ENCODE measurements at regions not wholly inside any gene's neighbourhood (a gene's known extent, or its start where the extent isn't known, plus 50 kb on each side); places are given as distances from the start of the nearest gene placed in this dataset.

DNA sequence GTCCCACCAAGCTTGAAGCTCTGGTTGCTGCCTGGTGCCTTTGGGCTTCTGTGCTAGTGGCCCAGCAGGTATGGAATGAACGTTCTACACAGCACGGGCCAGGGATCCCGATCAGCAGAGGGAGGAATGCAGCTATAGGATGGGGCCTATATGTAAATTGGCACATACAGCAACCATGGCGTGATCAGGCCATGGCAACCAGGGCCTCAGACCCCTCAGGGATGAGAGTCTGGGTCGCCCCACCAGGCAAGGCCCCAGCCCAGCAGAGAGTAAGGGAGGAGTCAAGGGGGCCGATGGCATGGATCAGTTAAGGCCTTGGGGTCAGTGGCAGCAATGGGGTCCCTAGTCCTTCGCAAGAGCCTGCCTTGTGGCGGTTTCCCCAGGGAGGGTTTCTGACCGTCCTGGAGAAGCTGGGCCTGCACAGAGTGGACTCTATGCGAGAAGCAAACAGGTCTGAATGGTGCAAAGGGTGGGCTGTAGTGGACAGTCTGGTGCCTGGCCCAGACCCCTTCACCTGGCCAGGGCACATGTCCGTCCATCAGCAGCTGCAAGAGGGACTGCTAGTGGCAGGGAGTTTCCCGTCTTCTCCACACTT, 98.2 kb upstream of the SLC22A11 start:
- no peak for DNase-seq (ENCODE audit: low read depth)

GRCh38 chr11:64458997-64459396, 96.7 kb upstream of the SLC22A11 start:
- no peak for DNase-seq (ENCODE audit: low read depth)

DNA sequence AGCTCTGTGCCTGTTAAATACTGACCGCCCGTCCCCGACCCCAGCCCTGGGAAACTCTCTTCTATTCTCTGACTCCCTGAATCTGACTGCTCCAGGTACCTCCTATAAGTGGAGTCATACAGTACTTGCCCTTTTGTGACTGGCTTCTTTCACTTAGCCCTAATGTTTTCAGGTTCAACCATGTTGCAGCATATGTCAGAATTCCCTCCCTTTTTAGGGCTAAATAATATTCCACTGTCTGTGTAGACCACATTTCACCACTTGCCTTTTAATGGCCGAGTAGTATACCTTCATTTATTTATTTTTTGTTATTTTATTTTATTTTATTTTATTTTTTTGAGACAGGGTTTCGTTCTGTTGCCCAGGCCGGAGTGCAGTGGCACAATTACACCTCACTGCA, 96.1 kb upstream of the SLC22A11 start:
- DNase-seq (ENCODE audit: low read depth) = no peak

- DNase-seq (ENCODE audit: low read depth) = no peak
Observed at GRCh38 chr11:64461081-64461480, 94.7 kb upstream of the SLC22A11 start.

GRCh38 chr11:64466115-64466718, 89.5 kb upstream of the SLC22A11 start:
- DNase-seq (ENCODE audit: low read depth) = no peak

GRCh38 chr11:64469288-64469687, 86.5 kb upstream of the SLC22A11 start:
- no peak for DNase-seq (ENCODE audit: low read depth)

GRCh38 chr11:64472593-64473455, 82.9 kb upstream of the SLC22A11 start:
- DNase-seq (ENCODE audit: low read depth) = no peak

DNA sequence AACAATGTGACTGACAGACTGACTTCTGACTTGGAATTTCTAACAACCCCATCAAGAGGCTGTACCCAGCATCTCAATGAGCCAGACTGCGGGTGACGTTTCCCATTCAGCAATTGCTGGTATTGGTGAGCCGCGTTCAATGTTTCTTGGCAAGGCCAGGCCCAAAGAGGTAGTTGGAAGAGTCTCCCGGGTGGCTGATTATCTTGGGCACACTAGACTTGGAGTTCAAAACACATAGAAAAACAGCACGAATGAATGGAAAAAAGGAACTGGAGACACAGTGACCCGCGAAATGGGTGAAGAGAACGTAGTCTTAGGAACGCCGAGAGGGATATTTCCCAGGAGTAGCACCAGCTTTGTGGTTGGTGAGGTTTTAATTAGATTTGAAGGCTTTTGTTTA, 81.1 kb upstream of the SLC22A11 start:
- DNase-seq (ENCODE audit: low read depth) = no peak

GRCh38 chr11:64475145-64475544, 80.6 kb upstream of the SLC22A11 start:
- DNase-seq (ENCODE audit: low read depth) = no peak

GRCh38 chr11:64476881-64477280, 78.9 kb upstream of the SLC22A11 start:
- DNase-seq (ENCODE audit: low read depth) = no peak

DNA sequence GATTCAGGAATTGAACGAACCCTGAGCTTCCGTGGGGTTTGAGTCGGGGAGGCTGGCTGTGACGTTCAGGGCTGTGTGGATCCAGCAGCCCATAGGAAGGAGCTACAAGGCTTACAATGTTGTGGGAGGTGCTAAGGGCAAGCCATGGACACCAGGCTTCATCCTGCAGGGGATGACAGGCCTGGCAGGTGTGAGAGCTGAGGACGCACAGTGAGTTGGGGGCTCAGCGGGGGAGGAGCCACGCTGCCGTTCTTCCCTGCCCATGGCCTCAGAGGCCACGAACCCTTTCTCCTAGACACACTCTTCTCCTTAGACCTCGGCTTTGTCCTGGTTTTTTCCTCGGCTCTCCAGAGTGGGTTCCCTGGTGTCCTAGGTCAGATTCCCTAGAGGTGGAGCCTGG, 78.1 kb upstream of the SLC22A11 start:
- DNase-seq (ENCODE audit: low read depth) = no peak

DNA sequence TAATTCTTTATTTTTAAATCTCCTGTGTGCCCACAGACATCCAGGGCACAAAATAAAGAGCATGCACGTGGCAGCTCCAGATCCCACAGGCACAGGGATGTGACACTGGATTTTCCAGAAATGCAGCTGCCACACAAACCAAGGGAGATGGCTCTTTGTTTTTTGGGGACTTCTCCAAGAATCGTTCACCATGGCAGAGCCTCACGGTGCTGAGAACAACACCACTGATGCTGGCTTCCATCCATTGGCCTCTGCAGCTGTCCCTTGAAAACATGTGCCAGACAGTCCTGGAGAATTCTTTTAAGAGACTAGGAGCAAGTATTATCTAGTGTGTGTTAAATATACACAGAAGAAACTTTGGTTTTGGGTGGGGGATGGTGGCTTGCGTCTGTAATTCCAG, 73.2 kb upstream of the SLC22A11 start:
- DNase-seq (ENCODE audit: low read depth) = no peak

GRCh38 chr11:64484191-64485022, 71.3 kb upstream of the SLC22A11 start:
- no peak for DNase-seq (ENCODE audit: low read depth)

DNA sequence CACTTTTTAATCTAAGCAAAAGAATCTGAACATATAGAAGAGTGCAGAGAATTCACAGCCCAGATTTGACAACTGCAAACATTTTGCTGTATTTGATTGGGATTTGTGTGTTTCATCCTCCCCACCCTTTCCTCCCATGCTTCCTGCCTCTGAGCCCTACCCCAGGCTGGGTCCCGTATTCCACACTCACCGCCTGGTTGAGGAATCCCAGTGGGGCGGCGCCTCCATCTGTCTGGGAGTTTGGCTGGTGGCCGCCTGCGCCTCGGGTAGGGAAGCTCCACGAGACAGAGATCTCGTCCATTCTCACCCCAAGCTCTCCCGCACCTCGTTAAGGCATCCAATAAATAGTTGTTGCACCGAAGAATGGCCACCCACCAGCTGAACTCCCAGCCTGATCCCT, 70.7 kb upstream of the SLC22A11 start:
- no peak for DNase-seq (ENCODE audit: low read depth)

DNA sequence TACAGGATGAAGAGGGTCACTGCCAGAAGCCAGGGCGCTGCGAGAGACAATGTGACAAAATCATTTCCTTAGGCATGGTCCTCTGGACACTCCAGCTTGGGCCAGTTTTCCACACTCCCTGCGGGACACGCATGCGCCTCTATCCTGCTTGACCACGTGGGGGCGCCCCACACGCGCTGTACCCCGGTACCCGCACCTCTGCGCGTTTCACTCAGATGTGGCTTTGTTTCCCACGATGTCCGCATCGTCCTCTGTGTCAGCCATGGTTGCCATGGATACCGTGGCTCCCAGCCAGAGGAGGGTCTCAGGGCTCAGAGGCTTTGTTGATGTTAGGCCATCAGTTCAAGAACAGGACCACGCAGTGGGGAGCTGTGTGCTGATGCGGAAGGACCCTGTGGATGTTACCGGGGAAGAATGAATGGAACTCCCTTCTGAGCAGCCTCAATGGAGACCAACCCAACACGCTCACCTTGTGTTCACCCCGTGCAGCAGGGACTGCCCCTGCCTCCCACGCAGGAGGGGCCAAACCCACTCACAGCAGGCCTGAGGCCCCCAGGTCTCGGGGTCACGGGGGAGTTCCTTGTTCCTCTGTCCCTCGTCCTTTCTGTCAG, 65.8 kb upstream of the SLC22A11 start:
- peak; percentile 21 for DNase-seq (ENCODE audit: low read depth)

DNA sequence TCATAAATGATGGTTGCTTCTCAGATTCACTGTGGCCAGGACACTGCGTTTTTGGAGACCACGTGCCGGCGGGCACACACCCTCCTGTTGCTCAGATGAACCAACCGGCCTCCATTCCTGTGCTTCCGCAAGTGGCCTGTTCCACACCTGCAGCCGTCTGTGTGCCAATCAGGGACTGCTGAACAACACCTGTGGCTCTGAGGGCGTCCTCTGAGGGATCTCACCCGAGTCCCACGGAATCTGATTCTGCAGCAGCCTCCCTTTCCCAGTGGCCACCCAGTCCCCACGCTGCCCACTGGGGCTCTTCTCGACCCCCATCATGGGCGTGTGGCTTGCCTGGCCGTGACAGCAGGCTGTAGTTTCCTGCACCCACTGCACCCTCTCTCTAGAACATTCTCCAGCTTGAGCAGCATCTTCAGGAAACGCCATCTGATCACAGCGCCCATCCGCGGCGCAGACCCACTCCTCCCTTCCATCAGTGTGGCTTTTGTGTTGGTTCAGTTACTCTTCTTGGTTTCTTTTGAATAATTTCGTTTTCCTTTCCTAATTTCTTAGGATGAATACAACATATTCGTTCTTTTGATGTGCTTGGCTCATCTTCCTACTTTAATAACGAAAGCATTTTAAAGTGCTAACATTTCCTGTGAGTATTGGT, 65.1 kb upstream of the SLC22A11 start:
- no peak for DNase-seq (ENCODE audit: low read depth)

GRCh38 chr11:64492561-64492960, 63.2 kb upstream of the SLC22A11 start:
- no peak for DNase-seq (ENCODE audit: low read depth)

DNA sequence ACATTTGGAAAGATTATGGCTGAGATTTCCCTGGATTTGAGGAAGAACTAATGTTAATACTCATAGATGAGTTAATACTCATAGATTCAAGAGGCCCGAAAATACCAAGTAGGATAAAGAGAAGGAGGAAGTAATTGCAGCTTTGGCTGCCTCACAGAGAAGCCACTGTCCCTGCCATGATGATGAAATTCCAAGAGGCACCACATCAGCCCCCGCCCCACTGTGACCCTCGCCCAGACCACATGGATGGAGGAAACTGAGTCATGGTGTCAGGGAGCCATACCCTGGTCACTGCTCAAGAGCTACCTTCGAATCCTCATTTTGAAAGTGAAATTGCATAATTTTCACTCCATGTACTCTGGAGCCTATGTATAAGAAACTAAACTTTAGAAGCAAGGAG, 57.6 kb upstream of the SLC22A11 start:
- DNase-seq (ENCODE audit: low read depth) = no peak

DNA sequence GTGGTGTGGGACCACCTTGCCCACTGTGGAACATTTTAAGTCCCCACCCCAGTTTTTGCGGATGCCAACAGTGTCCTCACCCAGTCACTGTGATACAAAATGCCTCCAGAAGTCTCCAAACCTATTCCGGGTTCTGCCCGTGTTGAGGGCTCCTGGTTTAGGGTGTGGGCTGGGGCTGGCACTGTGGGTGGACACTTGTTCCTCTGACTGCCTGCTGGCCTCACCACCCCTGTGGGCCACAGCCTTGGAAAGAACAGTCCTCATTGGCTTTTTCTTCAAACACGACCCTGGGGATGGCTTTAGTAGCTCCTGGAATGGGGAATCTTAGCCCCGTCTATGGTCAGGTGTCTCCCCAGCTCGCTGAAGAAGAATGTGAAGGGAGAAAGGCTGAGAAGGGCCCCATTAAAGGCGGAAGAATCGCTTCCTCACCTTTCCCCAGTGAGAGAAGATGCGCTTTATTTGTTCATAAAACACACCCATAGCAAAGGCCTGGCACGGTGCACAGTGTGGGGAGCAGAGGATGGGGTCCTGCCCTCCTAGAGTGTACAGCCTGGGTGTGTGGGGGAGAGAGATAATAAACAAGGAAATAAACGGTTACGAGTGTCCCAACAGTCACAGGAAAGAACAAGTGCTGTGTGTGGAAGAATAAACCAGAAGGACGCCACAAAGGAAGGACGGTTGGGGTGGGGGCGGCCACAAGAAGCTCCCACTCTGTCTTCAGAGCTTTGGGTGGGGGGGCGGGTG, 56.3 kb upstream of the SLC22A11 start:
- no peak for DNase-seq (ENCODE audit: low read depth)

DNA sequence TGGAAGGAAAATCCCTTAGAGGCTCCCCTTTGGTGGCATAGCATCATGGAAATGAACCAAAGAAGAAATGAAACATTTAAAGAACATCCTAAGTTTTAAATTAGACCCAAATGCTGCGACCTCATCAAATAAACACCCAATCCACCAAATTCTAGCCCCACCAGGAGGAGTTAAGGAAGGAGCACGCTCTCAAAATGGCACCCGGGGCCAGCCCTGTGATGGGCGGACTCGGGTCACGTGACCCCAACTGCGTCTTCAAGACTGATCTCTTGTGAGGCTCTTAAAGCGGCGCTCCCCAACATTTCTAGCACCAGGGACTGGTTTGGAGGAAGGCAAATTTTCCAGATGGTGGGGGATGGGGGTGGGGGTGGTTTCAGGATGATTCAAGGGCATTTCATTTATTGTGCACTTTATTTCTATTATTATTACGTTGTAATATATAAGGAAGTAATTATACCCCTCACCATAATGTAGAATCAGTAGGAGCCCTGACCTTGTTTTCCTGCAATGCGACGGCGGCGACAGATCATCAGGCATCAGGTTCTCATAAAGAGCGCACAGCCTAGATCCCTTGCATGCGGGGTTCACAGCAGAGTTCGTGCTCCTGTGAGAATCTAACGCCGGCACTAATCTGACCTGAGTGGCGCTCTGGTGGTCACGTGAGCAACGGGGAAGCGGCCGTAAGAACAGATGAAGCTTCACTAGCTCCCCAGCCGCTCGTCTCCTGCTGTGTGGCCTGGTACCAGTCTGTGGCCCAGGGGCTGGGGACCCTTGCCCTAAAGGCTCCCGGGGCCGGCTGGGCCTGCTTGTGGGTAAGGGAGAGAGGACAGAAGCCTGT, 55.3 kb upstream of the SLC22A11 start:
- no peak for DNase-seq (ENCODE audit: low read depth)

Data from amniotic epithelial cell (primary cell).